ENCODE measurements at regions not wholly inside any gene's neighbourhood (a gene's known extent, or its start where the extent isn't known, plus 50 kb on each side); places are given as distances from the start of the nearest gene placed in this dataset.

DNA sequence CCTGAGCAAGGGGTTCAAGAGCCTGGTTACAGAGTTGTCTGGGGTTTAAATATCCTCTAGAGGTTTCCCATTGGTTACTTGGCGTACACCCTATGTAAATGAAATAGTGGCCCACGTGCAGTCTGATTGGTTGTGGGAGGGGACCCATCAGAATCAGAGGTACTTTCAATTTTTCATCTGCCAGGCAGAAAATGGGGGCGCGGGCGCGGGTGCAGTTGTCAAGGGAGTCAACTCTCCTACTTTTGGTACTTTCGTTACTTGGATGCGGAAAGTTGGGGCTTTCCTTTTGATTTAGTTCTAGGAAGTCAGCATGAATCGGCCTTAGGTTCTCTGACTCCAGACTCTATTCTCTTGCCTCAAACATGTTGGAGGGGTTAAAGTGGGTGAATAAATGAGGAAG lies 83.2 kb downstream of the DNAJB9 start:
- TF ChIP-seq, protein P1, sequence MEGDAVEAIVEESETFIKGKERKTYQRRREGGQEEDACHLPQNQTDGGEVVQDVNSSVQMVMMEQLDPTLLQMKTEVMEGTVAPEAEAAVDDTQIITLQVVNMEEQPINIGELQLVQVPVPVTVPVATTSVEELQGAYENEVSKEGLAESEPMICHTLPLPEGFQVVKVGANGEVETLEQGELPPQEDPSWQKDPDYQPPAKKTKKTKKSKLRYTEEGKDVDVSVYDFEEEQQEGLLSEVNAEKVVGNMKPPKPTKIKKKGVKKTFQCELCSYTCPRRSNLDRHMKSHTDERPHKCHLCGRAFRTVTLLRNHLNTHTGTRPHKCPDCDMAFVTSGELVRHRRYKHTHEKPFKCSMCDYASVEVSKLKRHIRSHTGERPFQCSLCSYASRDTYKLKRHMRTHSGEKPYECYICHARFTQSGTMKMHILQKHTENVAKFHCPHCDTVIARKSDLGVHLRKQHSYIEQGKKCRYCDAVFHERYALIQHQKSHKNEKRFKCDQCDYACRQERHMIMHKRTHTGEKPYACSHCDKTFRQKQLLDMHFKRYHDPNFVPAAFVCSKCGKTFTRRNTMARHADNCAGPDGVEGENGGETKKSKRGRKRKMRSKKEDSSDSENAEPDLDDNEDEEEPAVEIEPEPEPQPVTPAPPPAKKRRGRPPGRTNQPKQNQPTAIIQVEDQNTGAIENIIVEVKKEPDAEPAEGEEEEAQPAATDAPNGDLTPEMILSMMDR (conservative IDR thresholded peaks at IDR 0.05 in 1 of 2, IDR thresholded peaks at IDR 0.05 in 1 of 2; ENCODE audit: low read depth in 1 of 2, low read length in 2 of 2), result no peak
- no peak for TF ChIP-seq EZH2 (IDR thresholded peaks at IDR 0.05; ENCODE audit: low read length, missing control alignments)

Data from fibroblast of lung (primary cell).